ENCODE measurements at regions not wholly inside any gene's neighbourhood (a gene's known extent, or its start where the extent isn't known, plus 50 kb on each side); places are given as distances from the start of the nearest gene placed in this dataset.

GRCh38 chr2:150007815-150008430 is 420.3 kb upstream of the MMADHC start:
- no peak overlapping the region for H3K27ac ChIP-seq (ENCODE audit: low read depth, low read length, poor library complexity, severe bottlenecking)
- no peaks in the 10 kb centered on the region for H3K9me2 ChIP-seq (ENCODE audit: low read depth, low read length)
- H3K4me2 ChIP-seq (ENCODE audit: low read length), result no peak overlapping the region
- H2AFZ ChIP-seq (ENCODE audit: low read length), result no peak overlapping the region
- H3K79me2 ChIP-seq (ENCODE audit: insufficient read depth, low read length), result no peaks in the 10 kb centered on the region
- no peaks in the 10 kb centered on the region for H3K36me3 ChIP-seq (ENCODE audit: insufficient read depth, low read length)
- no peaks in the 10 kb centered on the region for H4K20me1 ChIP-seq (ENCODE audit: insufficient read depth, low read length)
- H3K27me3 ChIP-seq (ENCODE audit: insufficient read depth, low read length), result no peaks in the 10 kb centered on the region
- H3K4me1 ChIP-seq (ENCODE audit: insufficient read depth, low read length, severe bottlenecking), result no peaks in the 10 kb centered on the region
- H3K9me3 ChIP-seq (ENCODE audit: low read length), result no peaks in the 10 kb centered on the region
- TF ChIP-seq CTCF (IDR thresholded peaks at IDR 0.05; ENCODE audit: low read length) (no peak), EZH2 (IDR thresholded peaks at IDR 0.05; ENCODE audit: borderline replicate concordance, low read length) (no peak)
- H3K4me3 ChIP-seq (ENCODE audit: low read depth, low read length, poor library complexity, severe bottlenecking), result no peak overlapping the region
- no peaks in the 10 kb centered on the region for H3F3A ChIP-seq (ENCODE audit: insufficient read depth, low read length)
- H3K9ac ChIP-seq (ENCODE audit: low read length), result no peak overlapping the region

- no peaks in the 10 kb centered on the region for H3K4me1 ChIP-seq (ENCODE audit: insufficient read depth, low read length, severe bottlenecking)
- H3K4me3 ChIP-seq (ENCODE audit: low read depth, low read length, poor library complexity, severe bottlenecking), result no peak overlapping the region
- H3F3A ChIP-seq (ENCODE audit: insufficient read depth, low read length), result no peaks in the 10 kb centered on the region
- no peaks in the 10 kb centered on the region for H3K9me3 ChIP-seq (ENCODE audit: low read length)
- no peaks in the 10 kb centered on the region for H3K36me3 ChIP-seq (ENCODE audit: insufficient read depth, low read length)
- H3K4me2 ChIP-seq (ENCODE audit: low read length), result no peak overlapping the region
- H3K27ac ChIP-seq (ENCODE audit: low read depth, low read length, poor library complexity, severe bottlenecking), result no peak overlapping the region
- H3K79me2 ChIP-seq (ENCODE audit: insufficient read depth, low read length), result no peaks in the 10 kb centered on the region
- TF ChIP-seq EZH2 (IDR thresholded peaks at IDR 0.05; ENCODE audit: borderline replicate concordance, low read length) (no peak), CTCF (IDR thresholded peaks at IDR 0.05; ENCODE audit: low read length) (no peak)
- no peaks in the 10 kb centered on the region for H4K20me1 ChIP-seq (ENCODE audit: insufficient read depth, low read length)
- no peaks in the 10 kb centered on the region for H3K27me3 ChIP-seq (ENCODE audit: insufficient read depth, low read length)
- no peaks in the 10 kb centered on the region for H3K9me2 ChIP-seq (ENCODE audit: low read depth, low read length)
- H3K9ac ChIP-seq (ENCODE audit: low read length), result no peak overlapping the region
- H2AFZ ChIP-seq (ENCODE audit: low read length), result no peak overlapping the region
Measured at GRCh38 chr2:150006591-150006990, 419.0 kb upstream of the MMADHC start.

- Histone ChIP-seq H3F3A (ENCODE audit: insufficient read depth, low read length) (no peaks in the 10 kb centered on the region), H3K9ac (ENCODE audit: low read length) (no peak overlapping the region), H3K79me2 (ENCODE audit: insufficient read depth, low read length) (no peaks in the 10 kb centered on the region), H2AFZ (ENCODE audit: low read length) (no peak overlapping the region), H3K9me2 (ENCODE audit: low read depth, low read length) (no peaks in the 10 kb centered on the region), H4K20me1 (ENCODE audit: insufficient read depth, low read length) (no peaks in the 10 kb centered on the region), H3K4me1 (ENCODE audit: insufficient read depth, low read length, severe bottlenecking) (no peaks in the 10 kb centered on the region), H3K4me2 (ENCODE audit: low read length) (no peak overlapping the region), H3K27ac (ENCODE audit: low read depth, low read length, poor library complexity, severe bottlenecking) (no peak overlapping the region), H3K36me3 (ENCODE audit: insufficient read depth, low read length) (no peaks in the 10 kb centered on the region), H3K9me3 (ENCODE audit: low read length) (no peaks in the 10 kb centered on the region), H3K27me3 (ENCODE audit: insufficient read depth, low read length) (no peaks in the 10 kb centered on the region), H3K4me3 (ENCODE audit: low read depth, low read length, poor library complexity, severe bottlenecking) (no peak overlapping the region)
- no peak for TF ChIP-seq CTCF (IDR thresholded peaks at IDR 0.05; ENCODE audit: low read length)
- TF ChIP-seq EZH2 (IDR thresholded peaks at IDR 0.05; ENCODE audit: borderline replicate concordance, low read length), result no peak
Measured at GRCh38 chr2:150003544-150003943, 416.0 kb upstream of the MMADHC start.
